Spleen (tissue), 11 donors: ENCODE measurements at regions not wholly inside any gene's neighbourhood (a gene's known extent, or its start where the extent isn't known, plus 50 kb on each side); places are given as distances from the start of the nearest gene placed in this dataset.
A peak's percentile ranks its signal among the peaks of the same experiment; 100 is the strongest.

Experiments
- DNase-seq: peaks from one replicate; pipeline ENCODE4 v3.0.0-alpha.2; 2020
- H3K27ac ChIP-seq, 8 donors: fragments of 200-600 bp; sonication (generic) in 7 of 8; 1 replicate in 4 of 8; 2 replicates in 4 of 8; pipeline versions ENCODE4 v1.5.0 to v1.8.0; 2016 to 2021; ENCODE audit warnings: inconsistent platforms in 4 of 8, mild to moderate bottlenecking in 4 of 8, moderate library complexity in 1 of 8
- H3K27me3 ChIP-seq, 7 donors: fragments of 200-600 bp; sonication (generic) in 6 of 7; replicated peaks in 1 of 7; 1 replicate in 4 of 7; 2 replicates in 3 of 7; pipeline versions ENCODE4 v1.5.0 to v1.8.0; 2016 to 2021; ENCODE audit warnings: inconsistent platforms in 3 of 7, mild to moderate bottlenecking in 1 of 7
- H3K36me3 ChIP-seq, 6 donors: fragments of 200-600 bp; sonication (generic) in 5 of 6; 1 replicate in 4 of 6; 2 replicates in 2 of 6; pipeline versions ENCODE4 v1.5.0 to v1.8.0; 2016 to 2021; ENCODE audit warnings: inconsistent platforms in 2 of 6
- H3K4me1 ChIP-seq, 6 donors: fragments of 200-600 bp; sonication (generic) in 5 of 6; 1 replicate in 3 of 6; 2 replicates in 3 of 6; pipeline versions ENCODE4 v1.5.0 to v1.8.0; 2016 to 2021; ENCODE audit warnings: inconsistent platforms in 3 of 6
- H3K4me3 ChIP-seq, 8 donors: fragments of 200-600 bp; sonication (generic) in 7 of 8; 1 replicate in 4 of 8; 2 replicates in 4 of 8; pipeline versions ENCODE4 v1.5.0 to v1.8.0; 2016 to 2021; ENCODE audit warnings: inconsistent platforms in 4 of 8, mild to moderate bottlenecking in 4 of 8, moderate library complexity in 2 of 8
- H3K9me3 ChIP-seq, 8 donors: fragments of 200-600 bp; sonication (generic) in 7 of 8; 1 replicate in 4 of 8; 2 replicates in 4 of 8; pipeline versions ENCODE4 v1.5.0 to v1.8.0; 2016 to 2021; ENCODE audit warnings: inconsistent platforms in 4 of 8
- CTCF ChIP-seq, 11 experiments: fragments of 200-600 bp in 7 of 11; fragments of 450-650 bp in 4 of 11; sonication (generic) in 4 of 11; IDR thresholded peaks in 8 of 11; conservative IDR thresholded peaks in 3 of 11; 1 replicate in 7 of 11; 2 replicates in 4 of 11; pipeline versions ENCODE4 v1.4.0 to v1.8.0; 2016 to 2021; ENCODE audit warnings: antibody characterized with exemption in 11 of 11, inconsistent platforms in 4 of 11, mild to moderate bottlenecking in 1 of 11
- POLR2A ChIP-seq, 3 donors: fragments of 450-650 bp; IDR thresholded peaks; one replicate each; pipeline ENCODE4 v1.5.1; 2017; ENCODE audit warnings: antibody characterized with exemption in 3 of 3, mild to moderate bottlenecking in 1 of 3
- POLR2AphosphoS5 ChIP-seq, 3 donors: sonication (generic); formaldehyde crosslinking; IDR thresholded peaks; one replicate each; pipeline ENCODE4 v1.5.1; 2017; ENCODE audit warnings: antibody characterized with exemption in 3 of 3
- WGBS, 5 donors: extraction: QIAGEN DNeasy Blood & Tissue Kit in 3 of 5; methylation state at CpG; one replicate each; pipeline versions ENCODE4 v1.1.5 to v1.1.7; 2013 to 2018; 5-methylcytosine and 5-hydroxymethylcytosine counted together
- intact Hi-C: fragments of 100-400 bp; cut with DNase I; formaldehyde crosslinking; loops from one replicate; pipeline ENCODE4 v1.15.0; 2023; ENCODE audit warnings: low total_unique reads
- donor health status: healthy with polysubstance abuse.
- donor health status: DM: no; HTN: no; CAD: no; lungs with moderate emphysema.
- donor health status: DM: no; HTN: no; CAD: no.
- donor health status: Bipolar disorder and iron deficiency.
- donor health status: healthy.
- donor health status: DM: no; HTN: no; CAD: no.
- donor health status: DM: yes; HTN: yes; CAD: no.

DNA sequence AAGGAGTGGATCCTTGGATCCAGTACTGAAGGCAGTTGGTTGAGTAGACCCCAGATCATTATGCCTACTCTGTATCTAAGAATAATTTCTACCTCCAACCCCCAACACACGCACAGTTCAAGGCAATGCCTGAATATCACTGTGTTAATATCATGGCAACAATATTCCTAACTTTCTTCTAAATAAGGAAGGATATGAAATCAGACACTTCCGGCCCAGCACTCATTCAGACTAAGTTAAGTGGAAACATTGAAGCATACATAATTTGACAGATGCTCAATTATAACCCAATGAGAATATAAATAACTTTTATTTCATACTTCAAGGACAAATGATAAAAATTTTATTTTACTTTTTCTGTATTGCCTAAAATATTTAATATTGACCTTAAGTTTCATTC lies 153.6 kb upstream of the COL3A1 start:
- Histone ChIP-seq H3K27me3 (no peaks in the 10 kb centered on the region), H3K36me3 (no peaks in the 10 kb centered on the region), H3K4me3 (no peak overlapping the region), H3K9me3 (peaks cover 0 to 15% (median 3%) of the 10 kb centered on the region in 8 donors), H3K27ac (no peak overlapping the region), H3K4me1 (no peaks in the 10 kb centered on the region)
- no peak for DNase-seq
- WGBS, 5 donors, result 72 to 92% (median 75%) methylated on average over 2 of the region's 2 CpGs
- TF ChIP-seq CTCF (IDR thresholded peaks at IDR 0.05 in 8 of 11, conservative IDR thresholded peaks at IDR 0.05 in 3 of 11), result no peak
- no peak for TF ChIP-seq POLR2AphosphoS5 (IDR thresholded peaks at IDR 0.05)
- TF ChIP-seq POLR2A (IDR thresholded peaks at IDR 0.05), result no peak
- intact Hi-C loops, result no loop called here

GRCh38 chr2:188824125-188824524 lies 150.0 kb upstream of the COL3A1 start:
- Histone ChIP-seq H3K9me3 (peaks cover 0 to 17% (median 8%) of the 10 kb centered on the region in 8 donors), H3K4me1 (no peaks in the 10 kb centered on the region), H3K4me3 (no peak overlapping the region), H3K27ac (no peak overlapping the region), H3K27me3 (no peaks in the 10 kb centered on the region), H3K36me3 (no peaks in the 10 kb centered on the region)
- DNase-seq, result no peak
- intact Hi-C loops, result no loop called here
- TF ChIP-seq POLR2AphosphoS5 (IDR thresholded peaks at IDR 0.05) (no peak), CTCF (IDR thresholded peaks at IDR 0.05 in 8 of 11, conservative IDR thresholded peaks at IDR 0.05 in 3 of 11) (no peak), POLR2A (IDR thresholded peaks at IDR 0.05) (no peak)
- WGBS, 5 donors, result 36 to 67% (median 47%) methylated on average over 2 of the region's 2 CpGs

- no peak for TF ChIP-seq POLR2A (IDR thresholded peaks at IDR 0.05)
- no peak for TF ChIP-seq CTCF (IDR thresholded peaks at IDR 0.05 in 8 of 11, conservative IDR thresholded peaks at IDR 0.05 in 3 of 11)
- TF ChIP-seq POLR2AphosphoS5 (IDR thresholded peaks at IDR 0.05), result no peak
- DNase-seq, result no peak
- Histone ChIP-seq H3K4me1 (no peaks in the 10 kb centered on the region), H3K27me3 (no peaks in the 10 kb centered on the region), H3K4me3 (no peak overlapping the region), H3K27ac (no peak overlapping the region), H3K9me3 (peaks cover 1 to 52% (median 33%) of the 10 kb centered on the region in 8 donors), H3K36me3 (no peaks in the 10 kb centered on the region)
- intact Hi-C loops, result no loop called here
Observed at GRCh38 chr2:188833331-188833730, 140.8 kb upstream of the COL3A1 start.

DNA sequence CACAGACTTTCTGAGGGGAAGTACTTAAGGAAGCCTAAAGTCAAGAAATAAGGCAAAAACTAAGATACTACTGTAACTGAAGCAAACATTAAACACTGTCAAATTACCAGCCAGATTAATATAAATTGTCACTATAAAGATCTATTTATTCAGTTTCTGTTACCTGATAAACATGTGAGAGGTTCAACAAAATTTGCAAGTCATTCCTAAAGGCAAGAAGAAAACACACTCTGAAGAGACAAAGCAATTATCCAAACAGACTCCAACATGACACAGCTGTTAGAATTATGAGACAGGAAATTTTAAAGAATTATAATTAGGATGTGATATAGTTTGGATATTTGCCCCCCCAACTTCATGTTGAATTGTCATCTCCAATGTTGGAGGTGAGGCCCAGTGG lies 140.4 kb upstream of the COL3A1 start:
- Histone ChIP-seq H3K27ac (peak overlapping the region in 1 of 8 donors; percentile 15), H3K4me1 (no peaks in the 10 kb centered on the region), H3K9me3 (peaks cover 2 to 52% (median 38%) of the 10 kb centered on the region in 8 donors), H3K36me3 (no peaks in the 10 kb centered on the region), H3K4me3 (no peak overlapping the region), H3K27me3 (no peaks in the 10 kb centered on the region)
- DNase-seq, result no peak
- intact Hi-C loops, result no loop called here
- no peak for TF ChIP-seq POLR2A (IDR thresholded peaks at IDR 0.05)
- TF ChIP-seq POLR2AphosphoS5 (IDR thresholded peaks at IDR 0.05), result no peak
- no peak for TF ChIP-seq CTCF (IDR thresholded peaks at IDR 0.05 in 8 of 11, conservative IDR thresholded peaks at IDR 0.05 in 3 of 11)
